AML-193 (cell line): ENCODE measurements at regions not wholly inside any gene's neighbourhood (a gene's known extent, or its start where the extent isn't known, plus 50 kb on each side); places are given as distances from the start of the nearest gene placed in this dataset.

Experiments used
- DNase-seq, 2 experiments: peaks; one replicate each; lab custom pipeline; 2025; lab: John Stamatoyannopoulos, UW

- no peak for DNase-seq
Observed at GRCh38 chr3:187822402-187822801, 77.1 kb upstream of the BCL6 start.

- no peak for DNase-seq
Observed at GRCh38 chr3:187823746-187824145, 78.5 kb upstream of the BCL6 start.

GRCh38 chr3:187827723-187828122, 82.5 kb upstream of the BCL6 start:
- DNase-seq, result no peak

GRCh38 chr3:187828579-187829452, 83.5 kb upstream of the BCL6 start:
- DNase-seq, result no peak

DNA sequence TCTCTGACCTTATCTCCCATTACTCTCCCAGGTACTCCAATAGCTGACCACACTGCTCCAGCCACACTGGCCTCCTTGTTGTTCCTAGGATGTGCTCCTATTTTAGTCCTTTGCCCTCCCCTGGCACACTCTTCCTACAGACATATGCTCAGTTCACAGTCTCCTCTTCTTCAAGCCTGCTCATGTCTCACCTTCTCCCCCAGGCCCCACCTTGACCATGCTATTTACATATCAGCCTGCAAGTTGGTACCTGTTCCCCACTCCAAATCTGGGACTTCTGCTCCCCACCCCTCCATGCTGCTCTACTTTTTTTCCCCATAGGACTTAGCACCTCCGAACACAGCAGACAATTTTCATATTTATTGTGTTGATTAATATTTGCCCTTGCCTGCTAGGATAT, 84.9 kb upstream of the BCL6 start:
- no peak for DNase-seq

GRCh38 chr3:187831125-187832051, 86.1 kb upstream of the BCL6 start:
- no peak for DNase-seq

DNA sequence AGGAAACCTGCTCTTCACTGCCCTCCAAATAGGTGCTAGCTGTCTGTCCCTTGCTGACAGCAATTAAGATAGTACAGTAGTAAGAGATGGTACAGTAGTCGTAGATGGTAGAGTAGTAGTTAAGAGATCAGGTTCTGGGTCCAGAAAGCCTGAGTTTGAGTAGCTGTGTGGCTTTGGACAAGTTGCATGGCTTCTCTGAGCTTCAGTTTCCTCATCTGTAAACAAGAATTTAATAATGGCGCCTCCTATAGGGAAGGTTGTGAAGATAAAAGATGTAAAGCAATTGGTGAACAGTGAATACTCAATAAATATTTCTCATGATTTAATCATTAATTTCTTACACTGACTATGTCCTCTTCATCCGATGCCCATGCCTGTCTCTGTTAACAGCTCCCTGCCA, 86.9 kb upstream of the BCL6 start:
- no peak for DNase-seq

DNA sequence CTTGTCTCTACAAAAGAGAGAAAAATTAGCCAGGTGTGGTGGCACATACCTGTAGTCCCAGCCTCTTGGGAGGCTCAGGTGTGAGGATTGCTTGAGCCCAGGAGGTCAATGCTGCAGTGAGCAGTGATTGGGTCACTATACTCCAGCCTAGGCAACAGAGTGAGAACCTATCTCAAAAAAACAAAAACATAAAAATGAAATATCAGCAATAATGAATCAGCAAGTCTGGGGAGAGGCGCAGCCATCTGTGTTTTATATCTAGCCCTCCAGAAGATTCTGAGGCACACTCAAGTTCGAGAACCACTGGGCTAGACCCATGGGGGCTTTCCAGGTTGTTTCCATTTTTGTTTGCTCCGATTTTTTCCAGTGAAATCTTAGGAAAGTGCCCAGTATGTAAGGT, 88.1 kb upstream of the BCL6 start:
- DNase-seq, result no peak

DNA sequence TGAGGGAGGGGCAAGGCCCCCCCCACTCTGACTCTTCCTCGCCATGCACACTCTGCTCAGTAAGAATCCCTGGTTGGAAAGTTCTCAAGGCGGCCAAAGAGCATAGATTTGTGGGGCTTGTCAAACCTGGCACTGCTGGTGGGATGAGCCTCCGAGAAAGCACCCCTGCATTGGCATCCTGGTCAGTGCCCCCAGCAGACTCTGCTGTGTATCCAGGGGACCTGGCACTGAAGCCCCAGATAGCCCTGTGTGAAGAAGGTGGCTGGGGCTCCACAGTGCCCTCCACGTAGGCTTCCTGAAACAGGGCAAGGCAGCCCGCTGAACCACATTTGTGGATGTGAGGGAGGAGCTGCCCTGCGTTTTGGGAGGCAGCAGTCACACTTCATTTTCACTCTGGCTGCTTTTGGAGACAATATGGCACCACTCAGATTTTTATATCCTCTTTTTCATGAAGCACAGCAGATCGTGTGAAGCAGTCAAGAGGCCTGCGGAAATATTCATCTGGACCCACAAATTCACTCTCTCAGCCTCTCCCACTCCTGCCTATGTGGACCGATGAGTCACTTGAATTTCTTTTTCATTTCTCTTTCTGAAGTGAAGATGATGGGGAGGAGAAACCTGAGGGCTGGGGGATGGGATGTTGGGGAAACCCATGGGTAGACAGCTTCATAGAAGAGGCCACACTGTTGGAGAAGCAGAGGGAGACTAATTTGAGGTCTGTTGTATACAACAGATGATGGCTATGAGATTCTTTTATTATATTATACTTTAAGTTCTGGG, 88.7 kb upstream of the BCL6 start:
- no peak for DNase-seq

DNA sequence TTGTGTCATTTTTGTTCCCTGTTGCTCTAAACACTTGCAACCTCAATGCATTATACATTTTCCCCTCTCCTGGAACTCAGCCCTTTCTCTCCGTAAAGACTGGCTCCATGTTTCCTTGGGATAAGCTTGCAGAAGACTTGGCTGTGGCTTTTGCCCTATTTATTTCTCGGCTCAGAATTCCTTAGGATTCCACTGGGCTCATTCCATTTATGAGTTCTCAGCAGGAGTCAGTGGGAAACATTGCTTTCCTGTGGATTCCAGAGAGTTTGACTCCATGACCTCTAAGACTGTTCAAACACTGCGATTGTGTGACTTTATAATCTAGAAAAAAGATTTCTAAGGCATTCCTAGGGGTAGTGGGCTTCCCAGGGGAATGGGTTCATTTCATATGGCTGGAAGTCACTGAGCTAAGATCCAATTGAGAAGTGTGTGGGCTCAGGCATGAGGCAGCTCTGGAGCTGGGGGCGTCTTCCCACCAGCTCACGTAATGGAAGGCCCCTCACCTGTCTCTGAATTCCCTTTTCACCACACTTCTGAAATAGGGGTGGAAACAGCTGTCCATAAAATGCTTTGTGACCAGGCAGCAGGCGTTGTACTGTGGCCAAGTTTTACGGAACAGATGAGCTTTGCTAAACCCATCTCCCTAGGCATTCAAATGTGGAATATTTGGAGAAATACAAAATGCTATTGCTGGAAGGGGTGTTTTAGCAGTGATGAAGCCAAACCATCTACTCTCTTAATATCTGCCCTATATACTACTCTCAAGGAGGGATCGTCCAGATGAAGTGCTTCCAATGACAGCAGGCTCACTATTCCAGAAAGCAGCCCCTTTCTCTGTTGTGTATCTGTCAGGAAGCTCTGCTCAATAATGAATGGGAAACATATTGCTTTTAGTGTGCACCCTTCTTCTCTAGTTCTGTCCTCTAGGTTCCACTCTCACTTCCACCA, 91.8 kb upstream of the BCL6 start:
- DNase-seq, result no peak

DNA sequence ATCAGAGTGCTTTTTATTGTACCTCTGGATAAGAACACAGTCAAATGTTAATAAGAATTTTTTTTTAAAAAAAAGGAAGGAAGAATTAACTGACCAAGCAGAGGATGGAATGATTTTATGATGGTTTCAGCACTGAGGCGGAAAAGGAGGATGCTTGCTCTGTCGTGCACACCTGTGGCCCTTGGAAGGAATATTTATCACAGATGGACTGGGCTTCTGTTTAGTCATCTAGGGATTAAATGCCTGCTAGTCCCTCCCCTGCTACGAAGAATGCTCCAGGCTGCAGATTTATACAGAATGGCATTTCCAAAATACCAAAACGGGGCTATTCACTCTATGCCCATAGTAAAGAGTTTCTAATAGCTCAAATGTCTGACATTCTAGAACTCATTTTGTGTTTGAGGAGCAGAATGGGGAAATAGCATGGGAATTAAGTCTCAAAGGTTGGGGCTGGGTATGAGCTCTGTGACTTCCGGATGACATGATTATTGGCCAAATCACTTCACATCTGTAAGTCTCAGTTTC, 92.8 kb upstream of the BCL6 start:
- no peak for DNase-seq

DNA sequence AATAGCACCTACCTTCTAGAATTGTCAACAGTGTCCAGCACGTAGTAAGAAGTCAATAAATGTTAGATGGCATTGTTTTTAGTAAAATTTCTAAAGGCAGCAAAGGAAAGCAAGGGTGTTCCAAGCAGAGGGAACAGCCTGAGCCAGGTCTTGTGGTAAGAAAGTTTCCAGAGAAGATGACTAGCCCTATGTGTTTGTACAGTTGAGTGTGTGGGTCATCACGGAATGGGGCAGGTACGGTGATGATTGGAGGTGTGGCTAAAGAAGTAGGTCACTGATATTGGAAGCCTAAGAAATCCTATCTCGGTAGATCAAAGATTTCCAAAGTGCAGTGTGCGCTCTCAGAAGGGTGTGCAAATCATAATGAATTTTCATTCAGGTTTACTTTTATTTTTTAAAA, 94.2 kb upstream of the BCL6 start:
- DNase-seq, result no peak

DNA sequence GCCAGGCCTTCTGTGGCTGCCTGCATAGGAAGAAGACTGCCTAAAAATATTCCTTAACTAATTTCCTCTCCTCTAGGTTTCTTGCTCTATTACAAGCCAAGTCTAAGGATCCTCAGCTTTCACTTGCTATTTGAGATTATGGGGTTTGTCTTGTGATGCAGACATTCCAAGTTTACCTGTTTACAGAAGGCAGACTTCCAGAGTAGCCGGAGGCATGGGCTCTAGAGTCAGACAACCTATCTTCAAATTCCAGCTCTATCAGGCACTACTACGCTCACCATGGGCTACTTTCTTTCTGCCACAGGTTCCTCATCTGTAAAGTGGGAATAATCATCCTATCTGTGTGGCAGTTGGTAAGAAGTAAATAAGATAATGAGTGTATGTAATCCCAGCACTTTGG, 95.6 kb upstream of the BCL6 start:
- DNase-seq, result no peak

- no peak for DNase-seq
Observed at GRCh38 chr3:187841560-187841959, 96.3 kb upstream of the BCL6 start.

GRCh38 chr3:187843654-187844053, 98.4 kb upstream of the BCL6 start:
- DNase-seq, result no peak

- no peak for DNase-seq
Observed at GRCh38 chr3:187844708-187845107, 99.4 kb upstream of the BCL6 start.

DNA sequence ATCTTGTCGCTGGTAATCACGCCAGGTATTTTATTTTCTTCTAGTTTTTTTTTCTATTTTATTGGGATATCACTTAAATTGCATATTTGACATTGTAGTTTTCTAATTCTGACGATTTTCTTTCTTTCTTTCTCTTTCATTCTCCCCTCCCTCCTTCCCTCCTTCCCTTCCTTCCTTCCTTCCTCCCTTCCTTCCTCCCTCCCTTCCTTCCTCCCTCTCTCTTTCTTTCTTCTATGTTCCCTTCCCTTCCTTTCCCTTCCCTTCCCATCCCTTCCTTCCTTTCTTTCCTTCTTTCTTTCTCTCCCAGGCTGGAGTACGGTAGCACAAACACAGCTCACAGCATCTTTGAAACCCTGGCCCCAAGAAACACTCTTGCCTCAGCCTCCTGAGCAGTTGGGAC, 100.6 kb upstream of the BCL6 start:
- DNase-seq, result no peak

DNA sequence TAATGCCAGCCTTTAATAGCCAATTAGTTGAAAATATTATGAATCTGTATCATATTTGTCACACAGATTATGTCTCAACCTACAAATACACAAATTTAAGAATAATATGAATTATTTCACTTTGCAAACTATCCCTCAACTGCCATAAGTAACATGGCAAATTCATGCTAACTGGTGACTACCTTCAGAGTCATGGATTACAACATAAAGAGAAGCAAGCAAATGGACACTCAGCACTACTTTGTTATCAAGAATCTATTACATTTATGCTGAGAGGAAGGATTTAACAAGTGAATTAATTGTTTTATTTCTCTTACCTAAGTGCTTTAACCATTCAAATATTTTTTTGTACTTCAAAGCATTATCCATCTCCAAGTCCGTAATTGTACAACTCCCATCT, 103.1 kb upstream of the BCL6 start:
- no peak for DNase-seq

DNA sequence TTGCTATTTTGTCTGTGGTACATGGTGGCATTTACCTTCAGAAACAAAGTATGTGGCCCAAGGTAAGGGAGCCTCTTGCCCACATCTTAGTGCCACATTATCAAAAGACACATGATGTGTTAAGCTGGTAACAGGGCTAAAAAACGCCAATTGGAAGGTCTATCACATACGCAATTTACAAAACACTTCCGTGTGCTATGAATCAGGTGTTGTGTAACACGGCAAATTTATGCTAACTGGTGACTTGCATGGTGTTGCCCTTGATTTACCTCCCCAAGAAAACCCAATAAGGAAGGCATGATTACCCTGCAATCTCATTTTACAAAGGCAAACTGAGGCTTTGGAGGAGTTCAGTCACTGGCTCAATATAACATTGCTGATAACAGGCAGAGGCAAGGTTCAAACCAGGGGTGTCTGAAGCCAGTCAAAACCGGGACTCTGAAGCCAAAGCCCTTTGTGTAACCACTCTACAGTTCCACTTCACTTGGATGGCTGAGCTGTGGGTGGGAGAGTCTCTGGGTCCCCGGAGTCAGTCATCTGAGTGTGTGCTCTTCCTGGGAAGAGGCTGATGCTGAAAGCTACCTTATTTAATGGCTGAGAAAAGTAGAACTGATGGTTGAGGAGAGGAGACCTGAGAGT, 103.9 kb upstream of the BCL6 start:
- DNase-seq, result no peak

DNA sequence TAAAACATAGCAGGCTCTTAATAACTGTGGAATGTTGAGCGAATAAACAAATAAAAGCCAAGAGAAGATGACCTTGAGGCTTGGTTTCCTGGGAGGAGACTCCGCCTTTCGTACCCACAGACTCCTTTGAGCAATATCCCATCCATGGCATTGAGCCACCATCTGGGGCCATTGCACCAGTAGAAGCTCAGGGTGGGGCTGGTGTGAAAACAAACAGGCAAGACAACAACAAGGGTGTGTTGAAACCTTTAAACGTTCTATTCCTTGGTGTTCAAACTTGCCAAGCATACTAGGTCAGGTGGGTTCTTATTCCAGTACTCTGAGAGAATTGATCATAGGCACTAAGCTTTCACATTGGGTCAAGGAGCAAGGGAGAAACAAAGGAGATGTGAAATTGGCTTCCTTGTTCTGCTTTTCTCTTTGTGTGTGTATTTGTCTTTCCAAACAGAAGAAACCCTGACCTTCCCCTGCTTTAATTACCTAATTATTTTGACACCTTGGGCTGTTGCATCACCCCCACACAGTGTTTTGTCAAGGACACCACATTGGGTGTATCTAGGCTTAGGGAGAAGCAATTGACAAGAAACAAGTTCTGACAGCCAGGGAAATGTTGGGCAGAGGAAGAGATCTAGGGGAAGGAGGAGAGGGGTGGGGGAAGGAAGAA, 105.1 kb upstream of the BCL6 start:
- DNase-seq, result peak; percentile 63 to 65
